HepG2 (cell line): ENCODE measurements at regions not wholly inside any gene's neighbourhood (a gene's known extent, or its start where the extent isn't known, plus 50 kb on each side); places are given as distances from the start of the nearest gene placed in this dataset.

ENCODE experiments used
- ATAC-seq: fragments of 200-7000 bp; cut with Tn5 transposase; 3 replicates; pipeline ENCODE4 v1.9.1; 2020; ENCODE audit warnings: mild to moderate bottlenecking, moderate library complexity
- BruUV-seq: library from RNA; stranded (reverse); fragments of 400-500 nt; replicated peaks from 2 replicates; lab custom pipeline; 2021; lab: Mats Ljungman, UMichigan
- CTCF ChIA-PET: fragments of 300-600 bp; formaldehyde crosslinking; extraction: SDS; loops from one replicate; lab custom pipeline; 2021; ENCODE audit warnings: low total read pairs, inconsistent platforms, low intra/inter-chr PET ratio; lab: Yijun Ruan, JAX
- POLR2A ChIA-PET: fragments of 350-600 bp; sonication (Branson Sonifier 250); formaldehyde crosslinking; loops from one replicate; lab custom pipeline; 2020; ENCODE audit warnings: antibody characterized with exemption, inconsistent platforms; lab: Yijun Ruan, JAX
- DNase-seq: peaks from one replicate; pipeline ENCODE4 v3.0.0-alpha.2; 2015; ENCODE audit warnings: low spot score
- FAIRE-seq: peaks from 3 replicates; lab custom pipeline; 2011; peaks lifted over from hg19 to GRCh38; lab: Jason Lieb, UNC
- H2AFZ ChIP-seq: one replicate; pipeline ENCODE4 v1.6.1; 2011; ENCODE audit warnings: low read length, inconsistent platforms
- H3K27ac ChIP-seq: fragments of 300-600 bp; 3 replicates; pipeline ENCODE4 v1.8.0; 2011; ENCODE audit warnings: mixed run types, mild to moderate bottlenecking, mixed read lengths, low read length, inconsistent platforms; ENCODE audit not compliant: insufficient read depth; ENCODE audit errors: extremely low read length
- H3K27me3 ChIP-seq, 2 experiments: fragments of 200-600 bp in 1 of 2; 2 replicates in 1 of 2; 3 replicates in 1 of 2; pipeline versions ENCODE4 v1.6.0 to v1.8.0; 2011; ENCODE audit warnings: low read length in 2 of 2, mild to moderate bottlenecking in 2 of 2, moderate library complexity in 2 of 2, inconsistent platforms in 1 of 2; ENCODE audit not compliant: insufficient read depth in 2 of 2, control insufficient read depth in 1 of 2
- H3K36me3 ChIP-seq, 2 experiments: fragments of 200-600 bp in 1 of 2; replicated peaks in 1 of 2; 2 replicates in 1 of 2; 3 replicates in 1 of 2; pipeline versions ENCODE4 v1.5.1 to v1.8.0; 2011; ENCODE audit warnings: low read length in 2 of 2, inconsistent platforms in 1 of 2; ENCODE audit not compliant: insufficient read depth in 2 of 2, control insufficient read depth in 1 of 2
- H3K4me1 ChIP-seq: 2 replicates; pipeline ENCODE4 v1.5.1; 2012; ENCODE audit warnings: low read length, inconsistent platforms; ENCODE audit not compliant: insufficient read depth
- H3K4me2 ChIP-seq: 2 replicates; pipeline ENCODE4 v1.6.0; 2011; ENCODE audit warnings: low read depth, low read length, inconsistent platforms
- H3K4me3 ChIP-seq, 3 experiments: fragments of 200-600 bp in 1 of 3; sonication (generic), shearing (Covaris generic) in 1 of 3; replicated peaks in 1 of 3; 2 replicates each; pipeline ENCODE4 v1.5.1; 2011 to 2016; ENCODE audit warnings: low read length in 3 of 3, inconsistent platforms in 2 of 3, low read depth in 2 of 3, mild to moderate bottlenecking in 2 of 3, control low read depth in 1 of 3, mixed read lengths in 1 of 3; ENCODE audit not compliant: insufficient read depth in 1 of 3
- H3K79me2 ChIP-seq: one replicate; pipeline ENCODE4 v1.6.1; 2011; ENCODE audit warnings: low read length, inconsistent platforms; ENCODE audit not compliant: insufficient read depth
- H3K9ac ChIP-seq: 2 replicates; pipeline ENCODE4 v1.6.0; 2011; ENCODE audit warnings: mild to moderate bottlenecking, low read depth, low read length, inconsistent platforms; ENCODE audit not compliant: insufficient read depth
- H3K9me3 ChIP-seq: 2 replicates; pipeline ENCODE4 v1.5.1; 2012; ENCODE audit warnings: mild to moderate bottlenecking, low read length
- H4K20me1 ChIP-seq: 2 replicates; pipeline ENCODE4 v1.6.0; 2011; ENCODE audit warnings: inconsistent platforms, mild to moderate bottlenecking, low read length, moderate library complexity; ENCODE audit not compliant: insufficient read depth
- ZBTB7A ChIP-seq: sonication (generic); formaldehyde crosslinking; IDR thresholded peaks from 2 replicates; pipeline ENCODE4 v1.8.0; 2022; ENCODE audit warnings: mild to moderate bottlenecking, missing genetic modification reagents
- ZMAT3 ChIP-seq: sonication (generic); formaldehyde crosslinking; conservative IDR thresholded peaks from 2 replicates; pipeline ENCODE4 v1.7.0; 2021; ENCODE audit warnings: missing genetic modification reagents
- ZNF232 ChIP-seq: sonication (generic); formaldehyde crosslinking; IDR thresholded peaks from 2 replicates; pipeline ENCODE4 v1.4.0; 2020; ENCODE audit warnings: missing genetic modification reagents, borderline replicate concordance
- WGBS: methylation state at CpG from one replicate; pipeline ENCODE4 v1.1.6; 2017; ENCODE audit warnings: low lambda C conversion rate; 5-methylcytosine and 5-hydroxymethylcytosine counted together
- in situ Hi-C: cut with HindIII; loops from 2 replicates; pipeline ENCODE4 v1.10.0; 2017; ENCODE audit warnings: low pct_unique_long_range_greater_than_20kb; ENCODE audit not compliant: extremely low pct_ligation_motif_present
- intact Hi-C: fragments of 100-400 bp; cut with micrococcal nuclease; formaldehyde crosslinking; loops from one replicate; pipeline ENCODE4 v1.10.0; 2022; ENCODE audit not compliant: unreplicated experiment
- TF ChIP-seq, protein P1 (sequence below): sonication (generic); formaldehyde crosslinking; conservative IDR thresholded peaks from 2 replicates; pipeline ENCODE4 v1.8.0; 2022; ENCODE audit warnings: missing genetic modification reagents
- TF ChIP-seq, protein P2 (sequence below): sonication (generic); formaldehyde crosslinking; IDR thresholded peaks from 2 replicates; pipeline ENCODE4 v1.4.0; 2020; ENCODE audit warnings: missing genetic modification reagents
- TF ChIP-seq, protein P3 (sequence below): sonication (generic); formaldehyde crosslinking; IDR thresholded peaks from one replicate; pipeline ENCODE4 v1.5.1; 2020; ENCODE audit warnings: mild to moderate bottlenecking, missing genetic modification reagents; ENCODE audit errors: not compliant biosample characterization

DNA sequence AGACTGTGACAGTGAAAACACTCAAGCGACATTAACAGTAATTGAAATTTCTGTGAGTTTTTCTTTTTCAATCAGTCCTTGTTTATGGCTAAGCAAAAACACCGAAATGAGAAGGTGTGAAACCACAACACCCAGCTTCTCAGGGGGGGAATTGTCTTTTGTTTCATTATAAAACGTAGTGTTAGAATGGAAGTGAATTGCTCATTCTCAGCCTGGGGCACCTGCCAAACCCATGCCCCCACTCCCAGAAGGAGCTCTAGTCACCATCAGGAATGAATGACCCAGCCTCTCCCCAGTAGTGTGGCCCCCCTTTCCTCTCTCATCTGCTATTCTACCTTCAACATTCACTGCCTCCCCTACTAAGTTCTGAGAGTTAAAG lies 185.8 kb upstream of the CFAP20DC start (continued):
- TF ChIP-seq, protein P1, sequence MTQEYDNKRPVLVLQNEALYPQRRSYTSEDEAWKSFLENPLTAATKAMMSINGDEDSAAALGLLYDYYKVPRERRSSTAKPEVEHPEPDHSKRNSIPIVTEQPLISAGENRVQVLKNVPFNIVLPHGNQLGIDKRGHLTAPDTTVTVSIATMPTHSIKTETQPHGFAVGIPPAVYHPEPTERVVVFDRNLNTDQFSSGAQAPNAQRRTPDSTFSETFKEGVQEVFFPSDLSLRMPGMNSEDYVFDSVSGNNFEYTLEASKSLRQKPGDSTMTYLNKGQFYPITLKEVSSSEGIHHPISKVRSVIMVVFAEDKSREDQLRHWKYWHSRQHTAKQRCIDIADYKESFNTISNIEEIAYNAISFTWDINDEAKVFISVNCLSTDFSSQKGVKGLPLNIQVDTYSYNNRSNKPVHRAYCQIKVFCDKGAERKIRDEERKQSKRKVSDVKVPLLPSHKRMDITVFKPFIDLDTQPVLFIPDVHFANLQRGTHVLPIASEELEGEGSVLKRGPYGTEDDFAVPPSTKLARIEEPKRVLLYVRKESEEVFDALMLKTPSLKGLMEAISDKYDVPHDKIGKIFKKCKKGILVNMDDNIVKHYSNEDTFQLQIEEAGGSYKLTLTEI (CRISPR knock-in tag) = no peak

DNA sequence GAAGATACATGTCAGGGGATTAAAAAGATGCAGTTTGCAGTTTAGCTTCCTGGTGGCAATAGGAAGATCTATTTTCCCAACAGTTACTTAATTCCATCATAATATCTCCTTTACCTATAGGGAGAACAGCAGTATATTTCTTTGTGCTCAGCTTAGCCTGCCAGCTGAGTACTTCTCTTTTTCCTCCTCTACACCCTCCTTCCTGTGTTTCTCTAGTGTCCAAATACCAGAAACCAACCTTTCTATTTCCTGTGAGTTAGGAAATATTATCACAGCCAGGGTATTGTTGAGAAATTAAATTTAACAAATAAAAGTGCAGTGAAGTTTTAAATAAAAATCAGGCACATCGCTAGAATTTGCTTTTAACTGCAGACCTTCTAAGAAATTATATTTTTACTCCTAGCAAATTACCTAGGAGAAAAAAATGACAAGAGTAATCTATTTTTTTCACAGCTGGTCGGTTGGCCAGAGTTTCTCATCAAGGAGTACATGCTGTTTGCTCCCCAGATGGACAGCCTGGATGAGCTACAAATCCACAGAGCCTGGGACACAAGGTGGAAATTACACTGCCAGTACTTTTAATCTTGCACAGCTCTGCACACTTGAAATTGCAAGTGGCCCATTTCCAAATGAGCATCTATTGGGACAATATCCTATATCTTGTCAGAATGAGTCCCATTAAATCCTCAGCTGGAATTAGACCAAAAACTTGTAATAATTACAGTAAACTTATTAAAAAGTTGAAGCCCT lies 185.2 kb upstream of the CFAP20DC start:
- Histone ChIP-seq H3K79me2 (no peaks in the 10 kb centered on the region), H3K27ac (no peak overlapping the region), H2AFZ (no peak overlapping the region), H4K20me1 (no peaks in the 10 kb centered on the region), H3K27me3 (peaks cover 0 to 9% of the 10 kb centered on the region in 2 experiments; a peak in 2 of 5 replicates), H3K9me3 (peaks cover 15% of the 10 kb centered on the region), H3K4me1 (no peaks in the 10 kb centered on the region), H3K4me2 (no peak overlapping the region), H3K9ac (no peak overlapping the region), H3K4me3 (no peak overlapping the region), H3K36me3 (no peaks in the 10 kb centered on the region)
- no peak for DNase-seq
- no peak for FAIRE-seq
- WGBS = 1% methylated on average over 2 of the region's 2 CpGs
- no TSS peak for BruUV-seq
- intact Hi-C loops = no loop called here
- in situ Hi-C loops = no loop called here
- no peak for ATAC-seq
- CTCF ChIA-PET = no interaction called here
- POLR2A ChIA-PET = no interaction called here
- TF ChIP-seq, protein P2, sequence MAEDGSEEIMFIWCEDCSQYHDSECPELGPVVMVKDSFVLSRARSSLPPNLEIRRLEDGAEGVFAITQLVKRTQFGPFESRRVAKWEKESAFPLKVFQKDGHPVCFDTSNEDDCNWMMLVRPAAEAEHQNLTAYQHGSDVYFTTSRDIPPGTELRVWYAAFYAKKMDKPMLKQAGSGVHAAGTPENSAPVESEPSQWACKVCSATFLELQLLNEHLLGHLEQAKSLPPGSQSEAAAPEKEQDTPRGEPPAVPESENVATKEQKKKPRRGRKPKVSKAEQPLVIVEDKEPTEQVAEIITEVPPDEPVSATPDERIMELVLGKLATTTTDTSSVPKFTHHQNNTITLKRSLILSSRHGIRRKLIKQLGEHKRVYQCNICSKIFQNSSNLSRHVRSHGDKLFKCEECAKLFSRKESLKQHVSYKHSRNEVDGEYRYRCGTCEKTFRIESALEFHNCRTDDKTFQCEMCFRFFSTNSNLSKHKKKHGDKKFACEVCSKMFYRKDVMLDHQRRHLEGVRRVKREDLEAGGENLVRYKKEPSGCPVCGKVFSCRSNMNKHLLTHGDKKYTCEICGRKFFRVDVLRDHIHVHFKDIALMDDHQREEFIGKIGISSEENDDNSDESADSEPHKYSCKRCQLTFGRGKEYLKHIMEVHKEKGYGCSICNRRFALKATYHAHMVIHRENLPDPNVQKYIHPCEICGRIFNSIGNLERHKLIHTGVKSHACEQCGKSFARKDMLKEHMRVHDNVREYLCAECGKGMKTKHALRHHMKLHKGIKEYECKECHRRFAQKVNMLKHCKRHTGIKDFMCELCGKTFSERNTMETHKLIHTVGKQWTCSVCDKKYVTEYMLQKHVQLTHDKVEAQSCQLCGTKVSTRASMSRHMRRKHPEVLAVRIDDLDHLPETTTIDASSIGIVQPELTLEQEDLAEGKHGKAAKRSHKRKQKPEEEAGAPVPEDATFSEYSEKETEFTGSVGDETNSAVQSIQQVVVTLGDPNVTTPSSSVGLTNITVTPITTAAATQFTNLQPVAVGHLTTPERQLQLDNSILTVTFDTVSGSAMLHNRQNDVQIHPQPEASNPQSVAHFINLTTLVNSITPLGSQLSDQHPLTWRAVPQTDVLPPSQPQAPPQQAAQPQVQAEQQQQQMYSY (CRISPR knock-in tag) = no peak
- no peak for TF ChIP-seq ZNF232
- TF ChIP-seq, protein P3, sequence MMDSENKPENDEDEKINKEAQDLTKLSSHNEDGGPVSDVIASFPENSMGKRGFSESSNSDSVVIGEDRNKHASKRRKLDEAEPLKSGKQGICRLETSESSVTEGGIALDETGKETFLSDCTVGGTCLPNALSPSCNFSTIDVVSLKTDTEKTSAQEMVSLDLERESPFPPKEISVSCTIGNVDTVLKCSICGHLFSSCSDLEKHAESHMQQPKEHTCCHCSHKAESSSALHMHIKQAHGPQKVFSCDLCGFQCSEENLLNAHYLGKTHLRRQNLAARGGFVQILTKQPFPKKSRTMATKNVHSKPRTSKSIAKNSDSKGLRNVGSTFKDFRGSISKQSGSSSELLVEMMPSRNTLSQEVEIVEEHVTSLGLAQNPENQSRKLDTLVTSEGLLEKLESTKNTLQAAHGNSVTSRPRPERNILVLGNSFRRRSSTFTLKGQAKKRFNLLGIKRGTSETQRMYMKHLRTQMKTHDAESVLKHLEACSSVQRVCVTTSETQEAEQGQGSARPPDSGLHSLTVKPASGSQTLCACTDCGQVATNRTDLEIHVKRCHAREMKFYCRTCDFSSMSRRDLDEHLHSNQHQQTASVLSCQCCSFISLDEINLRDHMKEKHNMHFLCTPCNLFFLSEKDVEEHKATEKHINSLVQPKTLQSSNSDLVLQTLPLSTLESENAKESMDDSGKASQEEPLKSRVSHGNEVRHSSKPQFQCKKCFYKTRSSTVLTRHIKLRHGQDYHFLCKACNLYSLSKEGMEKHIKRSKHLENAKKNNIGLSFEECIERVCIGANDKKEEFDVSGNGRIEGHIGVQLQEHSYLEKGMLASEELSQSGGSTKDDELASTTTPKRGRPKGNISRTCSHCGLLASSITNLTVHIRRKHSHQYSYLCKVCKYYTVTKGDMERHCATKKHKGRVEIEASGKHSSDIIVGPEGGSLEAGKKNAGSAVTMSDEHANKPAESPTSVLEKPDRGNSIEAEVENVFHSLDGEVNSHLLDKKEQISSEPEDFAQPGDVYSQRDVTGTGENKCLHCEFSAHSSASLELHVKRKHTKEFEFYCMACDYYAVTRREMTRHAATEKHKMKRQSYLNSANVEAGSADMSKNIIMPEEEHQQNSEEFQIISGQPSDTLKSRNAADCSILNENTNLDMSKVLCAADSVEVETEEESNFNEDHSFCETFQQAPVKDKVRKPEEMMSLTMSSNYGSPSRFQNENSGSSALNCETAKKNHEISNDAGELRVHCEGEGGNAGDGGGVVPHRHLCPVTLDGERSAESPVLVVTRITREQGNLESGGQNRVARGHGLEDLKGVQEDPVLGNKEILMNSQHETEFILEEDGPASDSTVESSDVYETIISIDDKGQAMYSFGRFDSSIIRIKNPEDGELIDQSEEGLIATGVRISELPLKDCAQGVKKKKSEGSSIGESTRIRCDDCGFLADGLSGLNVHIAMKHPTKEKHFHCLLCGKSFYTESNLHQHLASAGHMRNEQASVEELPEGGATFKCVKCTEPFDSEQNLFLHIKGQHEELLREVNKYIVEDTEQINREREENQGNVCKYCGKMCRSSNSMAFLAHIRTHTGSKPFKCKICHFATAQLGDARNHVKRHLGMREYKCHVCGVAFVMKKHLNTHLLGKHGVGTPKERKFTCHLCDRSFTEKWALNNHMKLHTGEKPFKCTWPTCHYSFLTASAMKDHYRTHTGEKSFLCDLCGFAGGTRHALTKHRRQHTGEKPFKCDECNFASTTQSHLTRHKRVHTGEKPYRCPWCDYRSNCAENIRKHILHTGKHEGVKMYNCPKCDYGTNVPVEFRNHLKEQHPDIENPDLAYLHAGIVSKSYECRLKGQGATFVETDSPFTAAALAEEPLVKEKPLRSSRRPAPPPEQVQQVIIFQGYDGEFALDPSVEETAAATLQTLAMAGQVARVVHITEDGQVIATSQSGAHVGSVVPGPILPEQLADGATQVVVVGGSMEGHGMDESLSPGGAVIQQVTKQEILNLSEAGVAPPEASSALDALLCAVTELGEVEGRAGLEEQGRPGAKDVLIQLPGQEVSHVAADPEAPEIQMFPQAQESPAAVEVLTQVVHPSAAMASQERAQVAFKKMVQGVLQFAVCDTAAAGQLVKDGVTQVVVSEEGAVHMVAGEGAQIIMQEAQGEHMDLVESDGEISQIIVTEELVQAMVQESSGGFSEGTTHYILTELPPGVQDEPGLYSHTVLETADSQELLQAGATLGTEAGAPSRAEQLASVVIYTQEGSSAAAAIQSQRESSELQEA (CRISPR knock-in tag) = no peak
- no peak for TF ChIP-seq ZMAT3
- no peak for TF ChIP-seq ZBTB7A
